ENCODE measurements at regions not wholly inside any gene's neighbourhood (a gene's known extent, or its start where the extent isn't known, plus 50 kb on each side); places are given as distances from the start of the nearest gene placed in this dataset.

GRCh38 chr6:14676977-14677781 is 559.6 kb downstream of the CD83 start:
- no peak for FAIRE-seq
- Histone ChIP-seq H3K27ac (ENCODE audit: extremely low read length, insufficient read depth, low read length) (no peak overlapping the region), H3K27me3 (ENCODE audit: control insufficient read depth in 1 of 2, insufficient read depth in 2 of 2, low read length in 2 of 2) (no peaks in the 10 kb centered on the region), H3K36me3 (replicated peaks in 1 of 2; ENCODE audit: control insufficient read depth in 1 of 2, insufficient read depth in 2 of 2, low read length in 2 of 2) (no peaks in the 10 kb centered on the region), H3K9ac (ENCODE audit: insufficient read depth, low read depth, low read length) (no peak overlapping the region), H3K4me3 (replicated peaks in 1 of 3; ENCODE audit: insufficient read depth in 1 of 3, low read depth in 2 of 3, low read length in 3 of 3) (no peak overlapping the region), H2AFZ (ENCODE audit: low read length) (no peak overlapping the region), H3K79me2 (ENCODE audit: insufficient read depth, low read length) (no peaks in the 10 kb centered on the region), H4K20me1 (ENCODE audit: insufficient read depth, low read length) (no peaks in the 10 kb centered on the region), H3K4me2 (ENCODE audit: low read depth, low read length) (no peak overlapping the region), H3K9me3 (ENCODE audit: low read length) (no peaks in the 10 kb centered on the region), H3K4me1 (ENCODE audit: insufficient read depth, low read length) (no peaks in the 10 kb centered on the region)
- no peak for DNase-seq (ENCODE audit: low spot score)
- POLR2A ChIA-PET = no interaction called here
- no peak for ATAC-seq
- intact Hi-C loops (cut with micrococcal nuclease; ENCODE audit: unreplicated experiment) = no loop called here
- in situ Hi-C loops (cut with HindIII; ENCODE audit: extremely low pct_ligation_motif_present, low pct_unique_long_range_greater_than_20kb) = no loop called here
- CTCF ChIA-PET (ENCODE audit: low intra/inter-chr PET ratio, low total read pairs) = no interaction called here
- BruUV-seq (replicated peaks) = no TSS peak
- WGBS (ENCODE audit: low lambda C conversion rate) = 63% methylated on average over 19 of the region's 19 CpGs
- no peak for TF ChIP-seq HMG20A (CRISPR knock-in tag; IDR thresholded peaks at IDR 0.05; ENCODE audit: borderline replicate concordance)
- no peak for TF ChIP-seq ZNF432 (CRISPR knock-in tag; IDR thresholded peaks at IDR 0.05; ENCODE audit: borderline replicate concordance)
- no peak for TF ChIP-seq ATF7-NPFF (CRISPR knock-in tag; IDR thresholded peaks at IDR 0.05; ENCODE audit: low read depth)
- TF ChIP-seq HOMEZ (CRISPR knock-in tag; IDR thresholded peaks at IDR 0.05; ENCODE audit: low read depth) = no peak
- TF ChIP-seq AFF4 (CRISPR knock-in tag; IDR thresholded peaks at IDR 0.05) = no peak
- TF ChIP-seq ZNF580 (CRISPR knock-in tag; IDR thresholded peaks at IDR 0.05; ENCODE audit: borderline replicate concordance, low read depth) = no peak
- TF ChIP-seq ZNF205 (CRISPR knock-in tag; IDR thresholded peaks at IDR 0.05) = no peak
- TF ChIP-seq ZNF574 (CRISPR knock-in tag; IDR thresholded peaks at IDR 0.05) = no peak
- no peak for TF ChIP-seq THRA (CRISPR knock-in tag; IDR thresholded peaks at IDR 0.05; ENCODE audit: borderline replicate concordance)
- TF ChIP-seq MBD4 (IDR thresholded peaks at IDR 0.05; ENCODE audit: borderline replicate concordance, low read length) = no peak
- TF ChIP-seq ZUFSP (CRISPR knock-in tag; IDR thresholded peaks at IDR 0.05; ENCODE audit: borderline replicate concordance) = no peak

Measured in HepG2 (cell line).